C1 segment of cervical spinal cord (tissue), 14 donors: ENCODE measurements at regions not wholly inside any gene's neighbourhood (a gene's known extent, or its start where the extent isn't known, plus 50 kb on each side); places are given as distances from the start of the nearest gene placed in this dataset.

Experiments
- DNase-seq, 14 donors: peaks; one replicate each; lab custom pipeline; 2025; lab: John Stamatoyannopoulos, UW

DNA sequence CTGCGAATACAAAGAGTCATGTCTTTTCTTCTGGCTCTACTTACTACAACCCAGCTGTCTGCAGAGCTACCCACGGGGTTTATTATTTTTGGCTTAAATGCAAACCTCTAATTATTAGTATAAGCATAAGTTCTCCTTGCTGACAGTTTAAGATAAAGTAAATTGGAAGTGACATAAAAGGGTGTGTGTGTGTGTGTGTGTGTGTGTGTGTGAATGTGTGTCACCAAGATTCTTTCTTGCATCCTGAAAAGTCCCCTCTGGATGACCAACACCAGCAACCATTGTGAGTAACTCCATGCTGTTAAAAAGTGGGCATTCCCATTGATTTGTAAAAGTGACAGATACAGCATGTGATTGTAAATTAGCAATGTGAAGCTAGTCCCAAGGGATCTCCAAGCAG lies 803.8 kb upstream of the ZNF608 start:
- no peak for DNase-seq

- no peak for DNase-seq
Observed at GRCh38 chr5:125551246-125551645, 804.8 kb upstream of the ZNF608 start.

DNA sequence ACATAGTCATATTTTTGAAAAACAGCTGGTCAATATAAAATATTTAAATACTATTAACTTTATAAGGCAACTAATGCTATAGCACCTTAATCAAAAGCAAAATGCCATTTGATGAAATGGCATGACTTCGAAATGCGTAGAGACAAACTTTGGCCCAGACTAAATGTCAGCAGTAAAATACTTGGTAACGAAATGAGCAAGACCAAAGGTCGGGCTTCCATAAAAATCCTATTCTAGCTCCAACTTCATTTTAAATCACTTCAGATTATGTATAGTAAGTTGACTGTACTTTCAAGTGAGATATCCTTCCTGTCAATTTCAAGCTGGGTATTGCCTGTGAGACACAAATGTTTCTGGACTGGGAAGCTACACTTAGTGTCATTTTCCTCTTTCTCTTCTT lies 805.4 kb upstream of the ZNF608 start:
- DNase-seq = no peak

GRCh38 chr5:125552486-125552885 lies 806.0 kb upstream of the ZNF608 start:
- DNase-seq = no peak

DNA sequence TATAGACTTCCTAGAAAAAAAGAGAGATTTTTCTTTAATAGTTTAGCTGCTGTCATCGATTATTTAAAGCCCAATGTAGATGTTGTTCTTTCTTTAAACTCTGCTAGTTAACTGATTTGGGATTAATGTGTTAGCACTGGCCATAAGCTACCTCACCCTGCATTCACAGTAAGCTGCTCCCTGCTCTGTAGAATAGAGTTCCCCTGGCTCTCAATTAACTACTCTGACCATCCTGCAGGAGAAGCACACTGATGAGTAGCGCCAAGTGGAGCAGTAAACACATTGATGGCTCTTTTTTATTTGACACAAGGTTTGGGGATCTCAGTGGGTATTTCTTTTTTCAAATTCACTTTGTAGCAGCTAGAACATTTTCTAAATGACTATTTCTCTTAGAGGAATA lies 807.9 kb upstream of the ZNF608 start:
- no peak for DNase-seq

DNA sequence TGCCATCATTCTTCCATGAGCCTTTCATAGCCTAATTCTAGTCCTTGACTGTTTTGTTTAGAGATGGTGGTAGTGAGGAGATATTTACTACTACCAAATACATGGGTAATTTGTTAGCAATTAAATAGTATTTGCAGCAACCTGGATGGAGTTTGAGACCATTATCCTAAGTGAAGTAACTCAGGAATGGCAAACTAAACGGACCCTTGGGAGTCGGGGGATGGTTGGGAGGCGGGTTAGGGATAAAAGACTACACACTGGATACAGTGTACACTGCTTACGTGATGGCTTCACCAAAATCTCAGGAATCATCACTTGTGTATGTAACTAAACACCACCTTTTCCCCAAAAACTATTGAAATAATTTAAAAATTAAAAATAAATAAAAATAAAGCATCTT lies 809.2 kb upstream of the ZNF608 start:
- DNase-seq = no peak

GRCh38 chr5:125558016-125558415 lies 811.6 kb upstream of the ZNF608 start:
- no peak for DNase-seq

GRCh38 chr5:125558466-125558865 lies 812.0 kb upstream of the ZNF608 start:
- no peak for DNase-seq

DNA sequence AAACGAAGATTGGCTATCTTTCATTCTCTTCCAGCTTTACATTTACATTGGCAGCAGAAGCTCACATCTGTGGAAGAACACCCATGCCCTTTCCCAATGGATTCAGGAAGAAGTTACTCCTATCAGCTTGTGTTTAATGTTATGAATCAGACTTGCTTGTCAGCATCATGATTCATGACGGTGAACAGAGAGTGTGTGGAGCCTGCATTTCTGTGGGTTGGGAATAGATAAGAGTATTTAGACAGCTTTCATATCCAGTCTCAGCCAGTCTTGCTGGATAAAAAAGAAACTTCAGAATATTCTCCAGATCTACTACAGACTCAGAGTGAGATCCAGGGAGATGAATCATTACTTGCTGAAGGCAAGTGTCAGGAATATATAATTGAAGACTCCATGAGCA lies 812.9 kb upstream of the ZNF608 start:
- DNase-seq = no peak

- DNase-seq = no peak
Observed at GRCh38 chr5:125560476-125561225, 814.2 kb upstream of the ZNF608 start.

DNA sequence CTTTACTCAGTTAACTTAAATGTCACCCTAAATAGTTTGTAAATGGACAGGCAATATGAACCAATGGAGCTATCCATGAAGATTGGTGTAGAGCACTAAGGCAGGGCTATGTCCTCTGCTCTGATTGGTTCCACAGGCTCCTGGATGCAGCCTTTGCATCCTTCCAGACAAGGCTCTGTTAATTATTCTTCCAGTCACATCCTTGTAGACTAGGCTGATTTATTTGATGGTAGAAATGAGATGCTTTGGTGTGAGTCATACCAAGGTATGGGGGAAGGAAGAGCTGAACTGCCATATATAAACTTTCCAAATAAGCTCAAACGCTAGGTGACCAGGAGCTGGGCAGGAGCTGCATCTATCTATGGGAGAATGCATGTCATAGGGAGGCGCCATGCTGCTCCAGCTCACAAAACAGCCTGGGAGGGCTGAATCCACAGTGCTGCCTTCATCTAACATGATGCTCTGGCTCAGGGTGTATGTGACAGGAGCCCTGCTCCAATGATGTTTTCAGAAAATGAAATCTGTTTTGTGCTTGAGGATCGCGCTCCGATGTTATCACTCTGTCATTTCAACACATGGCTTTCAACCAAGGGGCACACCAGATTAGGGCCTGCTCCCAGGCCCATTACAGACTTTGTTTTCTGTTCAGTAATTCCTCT lies 818.0 kb upstream of the ZNF608 start:
- no peak for DNase-seq

DNA sequence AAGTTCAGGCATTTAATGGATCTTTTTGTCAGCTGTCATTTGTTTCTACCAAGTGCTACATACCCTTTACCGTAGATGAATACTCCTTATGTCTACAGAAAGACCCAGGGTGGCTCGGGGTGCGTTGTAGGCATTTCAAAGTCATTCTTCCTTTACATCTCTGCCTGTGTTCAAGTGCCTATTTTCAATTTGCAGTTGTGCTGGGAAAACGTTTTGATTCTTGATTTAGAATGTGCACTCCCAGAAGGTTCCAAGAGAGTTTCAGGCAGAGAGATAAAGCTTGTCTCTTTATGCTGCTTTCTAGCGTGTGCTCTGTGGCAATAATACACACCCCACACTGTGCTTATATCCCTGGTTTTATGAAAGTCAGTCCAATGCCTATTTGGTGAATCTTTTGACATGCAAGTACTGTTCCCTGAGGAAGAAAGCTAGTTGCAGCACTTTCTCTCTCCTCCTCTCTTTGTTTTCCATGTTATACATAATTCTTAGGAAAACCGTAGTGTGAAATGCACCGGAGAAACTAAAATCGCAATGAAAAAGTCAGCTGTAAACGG lies 828.1 kb upstream of the ZNF608 start:
- peak in 1 of 14 donors; percentile 31 for DNase-seq

DNA sequence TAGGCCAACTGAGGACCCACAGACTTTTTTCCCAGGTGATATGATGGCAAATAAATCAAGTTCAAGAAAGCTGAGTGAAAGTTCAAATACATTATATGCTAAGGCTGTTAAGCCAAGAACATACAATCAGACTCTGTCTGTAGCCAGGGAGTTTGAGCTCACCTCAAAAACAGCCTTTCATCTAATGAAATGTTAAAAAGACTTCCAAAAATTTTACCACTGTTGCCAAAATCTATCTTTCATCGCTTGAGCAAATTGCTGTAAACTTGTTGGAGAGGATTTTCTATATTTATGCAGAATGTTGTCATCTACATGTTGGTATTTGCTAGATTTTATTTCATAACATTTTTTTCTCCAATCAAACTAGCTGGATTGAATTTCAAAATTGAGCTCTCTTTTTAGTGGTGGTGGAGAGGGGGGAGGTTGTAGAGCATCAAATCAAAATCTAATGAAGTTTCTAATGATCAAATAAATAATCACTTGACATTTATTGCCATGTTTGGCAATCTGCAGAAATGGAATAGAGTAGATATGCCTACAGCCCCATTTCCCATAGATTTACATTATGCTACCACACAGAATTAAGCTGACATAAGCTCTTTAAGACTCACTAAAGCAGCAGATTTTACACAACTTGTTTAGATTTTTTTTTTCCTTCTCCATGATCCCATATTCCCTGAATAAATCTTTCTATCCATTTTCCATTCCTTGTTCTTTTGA lies 828.9 kb upstream of the ZNF608 start:
- DNase-seq = no peak

DNA sequence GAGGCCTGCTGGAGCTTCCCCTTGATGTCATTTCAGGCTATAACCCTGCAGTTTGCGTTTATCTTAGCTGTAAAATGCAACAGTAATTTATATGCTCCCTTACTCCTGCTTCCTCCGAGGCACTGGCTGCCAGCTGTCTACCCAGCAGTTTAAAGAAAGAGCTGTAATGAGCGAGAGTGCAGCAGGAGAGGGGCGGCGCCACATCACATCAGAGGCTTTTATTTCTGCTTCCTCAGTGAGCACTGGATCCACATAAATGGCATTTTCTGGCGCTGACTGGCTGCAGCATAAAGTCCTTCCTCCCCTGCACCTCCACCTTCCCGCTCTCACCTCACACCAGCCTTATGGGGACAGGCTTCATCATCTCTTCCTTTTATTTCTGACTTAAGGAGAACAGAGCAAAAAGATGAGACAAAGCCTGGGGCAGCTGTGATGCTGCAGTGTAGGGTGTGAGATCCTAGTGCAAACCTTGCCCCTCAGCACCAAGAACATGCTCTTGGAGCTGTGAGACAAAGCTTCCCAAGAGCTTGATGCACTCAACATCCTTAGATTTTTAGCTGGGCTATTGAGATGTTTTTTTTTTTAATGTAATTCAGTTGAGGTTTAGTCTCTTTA lies 829.6 kb upstream of the ZNF608 start:
- peak in 8 of 14 donors; percentile 18 to 59 (median 36) for DNase-seq

- DNase-seq = no peak
Observed at GRCh38 chr5:125576822-125577221, 830.4 kb upstream of the ZNF608 start.

DNA sequence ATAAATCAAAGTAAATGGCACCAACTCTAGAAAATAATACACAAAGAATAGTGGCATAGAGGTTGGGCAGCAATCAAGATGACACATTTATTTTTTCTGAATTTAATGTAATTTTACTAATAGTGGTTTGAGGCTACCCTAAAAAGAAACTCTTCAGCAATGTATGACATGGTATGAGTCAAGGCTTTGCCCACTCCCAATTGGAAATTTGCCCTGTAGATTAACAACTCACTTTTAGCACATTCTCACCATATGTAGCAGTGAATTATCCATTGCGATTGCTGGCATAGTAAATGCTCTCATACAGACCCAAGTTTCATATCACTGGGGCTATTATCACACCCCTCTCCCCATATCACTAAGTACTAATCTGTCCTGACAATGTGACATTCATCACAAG lies 832.1 kb upstream of the ZNF608 start:
- no peak for DNase-seq

DNA sequence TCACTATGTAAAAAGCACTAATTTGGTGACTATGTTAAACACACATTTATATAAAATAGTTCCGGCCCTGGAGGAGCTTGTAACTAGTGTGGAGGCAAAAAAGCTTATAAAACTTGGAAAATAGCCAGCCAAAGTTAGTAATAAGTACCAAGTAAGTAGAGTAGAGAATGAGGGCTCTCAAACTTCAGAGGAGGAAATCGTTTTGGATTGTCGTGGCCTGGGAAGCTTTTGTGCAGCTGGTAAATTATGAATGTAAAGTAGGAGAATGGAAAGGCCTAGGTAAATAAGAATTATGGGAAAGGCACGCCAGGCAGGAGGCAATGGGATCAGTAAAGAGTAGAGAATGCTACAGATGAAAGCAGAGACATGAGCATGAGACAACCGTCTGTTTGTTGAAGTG lies 832.7 kb upstream of the ZNF608 start:
- no peak for DNase-seq

DNA sequence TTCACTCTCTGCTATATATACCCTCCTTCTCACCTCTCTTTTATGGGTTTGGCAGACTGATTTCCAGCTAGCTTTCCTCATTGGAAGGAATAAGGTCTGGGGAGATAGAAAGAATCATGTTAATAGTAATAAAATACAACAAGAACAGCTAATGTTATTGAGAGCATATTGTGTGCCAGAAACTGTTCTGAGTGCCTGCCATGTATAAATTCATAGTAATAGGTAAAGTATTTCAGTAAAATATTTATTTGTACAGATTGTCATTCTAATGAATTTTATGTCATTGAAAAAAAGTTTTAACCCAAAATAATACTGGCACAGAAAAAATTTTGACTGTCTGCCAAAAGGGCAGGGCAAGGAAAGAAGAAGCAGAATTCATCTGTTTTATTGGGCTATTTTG lies 834.9 kb upstream of the ZNF608 start:
- DNase-seq = no peak

GRCh38 chr5:125582352-125582751 lies 835.9 kb upstream of the ZNF608 start:
- DNase-seq = no peak

DNA sequence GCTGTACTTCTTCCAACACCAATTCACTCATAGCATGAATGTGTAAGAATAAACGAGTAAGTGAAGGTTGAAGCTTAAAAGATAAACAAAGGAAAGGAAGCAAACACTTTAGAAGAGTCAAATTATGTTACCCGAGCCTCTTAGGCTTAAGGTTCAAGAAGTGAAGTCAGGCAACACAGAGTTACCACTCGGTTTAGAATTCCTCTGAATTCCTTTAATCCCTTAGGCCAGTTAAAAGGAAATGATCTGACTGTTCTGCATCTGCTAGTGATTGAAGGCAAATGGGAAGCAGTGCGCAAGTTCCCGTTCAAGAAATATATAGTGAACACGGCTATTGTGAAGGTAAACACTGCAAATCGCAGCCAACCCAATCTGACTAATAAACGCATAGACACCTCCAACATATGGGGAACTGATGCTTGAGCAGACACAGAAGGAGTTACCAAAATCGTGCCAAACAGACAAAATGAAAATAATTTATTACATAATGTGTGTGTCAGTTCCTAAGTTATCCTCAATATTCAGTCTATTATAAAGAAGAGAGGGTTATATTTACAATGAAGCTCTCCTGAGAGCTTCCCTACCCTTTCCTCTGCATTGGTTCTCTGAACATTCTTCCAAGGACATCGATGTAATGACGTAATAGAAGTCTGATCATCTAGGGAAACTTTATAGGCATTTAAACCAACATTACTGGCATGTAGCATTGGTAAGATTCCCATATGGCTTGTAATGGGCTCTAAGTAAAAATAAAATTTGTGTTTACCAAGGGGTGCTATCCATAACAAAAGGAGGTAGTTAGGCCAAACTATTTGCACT lies 837.1 kb upstream of the ZNF608 start:
- peak in 1 of 14 donors; percentile 15 for DNase-seq

DNA sequence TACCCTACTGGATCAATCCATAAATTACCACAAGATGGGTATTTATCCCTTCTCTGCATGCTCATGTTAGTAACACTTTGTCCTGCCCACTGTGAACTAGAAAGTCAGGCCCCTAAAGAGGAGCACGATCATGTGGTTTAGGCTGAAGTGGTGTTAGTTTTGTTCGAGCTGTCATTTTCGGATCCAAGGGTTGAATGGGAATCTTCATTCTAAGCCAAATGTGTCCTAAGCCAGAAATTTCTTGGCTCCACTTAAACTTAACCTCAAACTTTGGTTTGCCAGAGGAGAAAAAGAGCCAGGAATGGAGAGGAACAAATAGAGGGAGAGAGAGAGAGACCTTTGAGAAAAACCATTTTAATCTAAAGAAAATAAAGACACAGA lies 837.7 kb upstream of the ZNF608 start:
- peak in 5 of 14 donors; percentile 10 to 33 (median 11) for DNase-seq
